ENCODE measurements at regions not wholly inside any gene's neighbourhood (a gene's known extent, or its start where the extent isn't known, plus 50 kb on each side); places are given as distances from the start of the nearest gene placed in this dataset.

DNA sequence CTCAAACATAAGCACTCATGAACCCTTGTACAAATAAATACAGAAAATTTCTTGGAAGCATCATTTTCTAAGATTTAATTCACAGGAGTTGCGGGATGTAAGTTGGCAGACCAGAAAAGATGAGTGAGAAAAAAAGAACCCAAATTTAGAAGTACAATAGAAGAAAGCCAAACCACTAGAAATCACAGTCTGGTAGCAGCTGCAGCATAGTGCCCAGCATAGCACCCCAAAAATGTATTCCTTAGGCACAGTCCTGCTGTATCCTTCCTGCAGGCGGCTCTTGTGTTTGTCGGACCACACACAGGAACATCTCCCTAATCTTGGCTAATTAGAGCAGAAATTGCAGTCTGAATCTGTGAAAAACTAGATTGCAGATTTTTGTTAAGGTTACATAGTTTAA lies 208.5 kb upstream of the TRPM3 start:
- Mint-ChIP-seq H3K9me3 (ENCODE audit: unreplicated experiment) (no peaks in the 10 kb centered on the region), H3K36me3 (ENCODE audit: unreplicated experiment) (no peaks in the 10 kb centered on the region), H3K4me1 (ENCODE audit: unreplicated experiment) (no peaks in the 10 kb centered on the region), H3K4me3 (ENCODE audit: unreplicated experiment) (no peak overlapping the region), H3K27me3 (ENCODE audit: unreplicated experiment) (peaks cover 8% of the 10 kb centered on the region), H3K27ac (ENCODE audit: unreplicated experiment) (no peak overlapping the region)
- TF ChIP-seq, protein P1, sequence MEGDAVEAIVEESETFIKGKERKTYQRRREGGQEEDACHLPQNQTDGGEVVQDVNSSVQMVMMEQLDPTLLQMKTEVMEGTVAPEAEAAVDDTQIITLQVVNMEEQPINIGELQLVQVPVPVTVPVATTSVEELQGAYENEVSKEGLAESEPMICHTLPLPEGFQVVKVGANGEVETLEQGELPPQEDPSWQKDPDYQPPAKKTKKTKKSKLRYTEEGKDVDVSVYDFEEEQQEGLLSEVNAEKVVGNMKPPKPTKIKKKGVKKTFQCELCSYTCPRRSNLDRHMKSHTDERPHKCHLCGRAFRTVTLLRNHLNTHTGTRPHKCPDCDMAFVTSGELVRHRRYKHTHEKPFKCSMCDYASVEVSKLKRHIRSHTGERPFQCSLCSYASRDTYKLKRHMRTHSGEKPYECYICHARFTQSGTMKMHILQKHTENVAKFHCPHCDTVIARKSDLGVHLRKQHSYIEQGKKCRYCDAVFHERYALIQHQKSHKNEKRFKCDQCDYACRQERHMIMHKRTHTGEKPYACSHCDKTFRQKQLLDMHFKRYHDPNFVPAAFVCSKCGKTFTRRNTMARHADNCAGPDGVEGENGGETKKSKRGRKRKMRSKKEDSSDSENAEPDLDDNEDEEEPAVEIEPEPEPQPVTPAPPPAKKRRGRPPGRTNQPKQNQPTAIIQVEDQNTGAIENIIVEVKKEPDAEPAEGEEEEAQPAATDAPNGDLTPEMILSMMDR (IDR thresholded peaks at IDR 0.05), result no peak
- no peak for DNase-seq (ENCODE audit: extremely low spot score, unreplicated experiment)

DNA sequence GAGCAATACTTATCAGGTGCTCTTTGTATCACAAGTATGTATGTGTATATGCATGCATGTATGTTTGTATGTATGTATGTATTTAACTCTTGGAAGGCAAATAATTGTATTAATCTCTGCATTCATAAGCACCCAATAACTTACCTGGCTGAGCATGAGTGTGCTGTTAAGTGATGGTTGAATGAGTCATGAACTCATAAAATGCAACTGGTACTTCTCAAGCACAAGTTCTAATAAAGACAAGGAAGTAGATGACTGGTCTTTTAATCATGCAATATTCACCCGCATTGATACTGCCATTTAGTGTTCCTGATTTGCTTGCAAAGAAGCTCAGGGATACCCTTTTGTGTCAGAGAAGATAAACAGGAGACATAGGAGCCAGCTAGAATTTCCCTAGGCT lies 204.9 kb upstream of the TRPM3 start:
- DNase-seq (ENCODE audit: extremely low spot score, unreplicated experiment), result no peak
- Mint-ChIP-seq H3K4me1 (ENCODE audit: unreplicated experiment) (no peaks in the 10 kb centered on the region), H3K27me3 (ENCODE audit: unreplicated experiment) (no peaks in the 10 kb centered on the region), H3K9me3 (ENCODE audit: unreplicated experiment) (no peaks in the 10 kb centered on the region), H3K4me3 (ENCODE audit: unreplicated experiment) (no peak overlapping the region), H3K27ac (ENCODE audit: unreplicated experiment) (no peak overlapping the region), H3K36me3 (ENCODE audit: unreplicated experiment) (no peaks in the 10 kb centered on the region)
- TF ChIP-seq, protein P1 (IDR thresholded peaks at IDR 0.05), result no peak

DNA sequence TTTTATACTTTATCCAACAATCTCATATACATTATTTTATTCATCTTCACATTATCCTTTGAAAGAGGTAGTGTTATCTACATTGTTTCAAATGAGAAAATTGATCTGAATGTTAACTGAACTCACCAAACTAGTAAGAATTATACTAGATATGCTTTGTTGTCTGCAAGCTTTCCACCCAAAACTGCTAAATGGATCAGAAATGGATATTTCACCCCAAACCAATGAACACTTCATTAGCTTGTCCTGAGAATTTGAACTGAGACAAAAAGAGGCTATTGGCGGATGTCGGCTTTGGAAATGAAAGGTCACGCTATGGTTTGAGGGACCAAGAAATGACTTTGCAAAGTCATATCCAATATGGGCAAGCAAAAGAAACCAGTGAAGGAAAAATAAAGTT lies 201.9 kb upstream of the TRPM3 start:
- Mint-ChIP-seq H3K27me3 (ENCODE audit: unreplicated experiment) (peaks cover 6% of the 10 kb centered on the region), H3K4me1 (ENCODE audit: unreplicated experiment) (no peaks in the 10 kb centered on the region), H3K9me3 (ENCODE audit: unreplicated experiment) (no peaks in the 10 kb centered on the region), H3K36me3 (ENCODE audit: unreplicated experiment) (no peaks in the 10 kb centered on the region), H3K4me3 (ENCODE audit: unreplicated experiment) (no peak overlapping the region), H3K27ac (ENCODE audit: unreplicated experiment) (no peak overlapping the region)
- TF ChIP-seq, protein P1 (IDR thresholded peaks at IDR 0.05), result no peak
- no peak for DNase-seq (ENCODE audit: extremely low spot score, unreplicated experiment)

DNA sequence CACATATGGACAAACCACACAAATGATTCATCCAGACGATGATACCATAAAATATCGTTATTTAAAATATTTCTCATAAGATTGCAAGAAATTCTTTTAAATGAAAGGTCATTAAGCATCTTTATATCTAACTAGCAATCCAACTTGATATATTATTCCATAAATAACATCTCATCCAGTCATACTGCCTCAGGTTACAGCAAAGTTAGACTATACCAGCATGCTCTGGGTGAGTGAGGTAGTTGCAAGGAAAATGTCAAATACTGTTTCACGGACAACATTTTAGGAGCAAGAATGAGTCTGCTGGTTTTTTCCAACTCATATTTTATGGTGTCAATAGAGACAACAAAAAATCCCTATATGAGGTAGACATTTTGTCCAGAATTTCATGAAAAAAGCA lies 200.9 kb upstream of the TRPM3 start:
- no peak overlapping the region for H3K27ac Mint-ChIP-seq (ENCODE audit: unreplicated experiment)
- no peak for DNase-seq (ENCODE audit: extremely low spot score, unreplicated experiment)
- H3K36me3 Mint-ChIP-seq (ENCODE audit: unreplicated experiment), result no peaks in the 10 kb centered on the region
- H3K4me3 Mint-ChIP-seq (ENCODE audit: unreplicated experiment), result no peak overlapping the region
- peaks cover 6% of the 10 kb centered on the region for H3K27me3 Mint-ChIP-seq (ENCODE audit: unreplicated experiment)
- no peaks in the 10 kb centered on the region for H3K4me1 Mint-ChIP-seq (ENCODE audit: unreplicated experiment)
- no peaks in the 10 kb centered on the region for H3K9me3 Mint-ChIP-seq (ENCODE audit: unreplicated experiment)
- TF ChIP-seq, protein P1 (IDR thresholded peaks at IDR 0.05), result no peak

DNA sequence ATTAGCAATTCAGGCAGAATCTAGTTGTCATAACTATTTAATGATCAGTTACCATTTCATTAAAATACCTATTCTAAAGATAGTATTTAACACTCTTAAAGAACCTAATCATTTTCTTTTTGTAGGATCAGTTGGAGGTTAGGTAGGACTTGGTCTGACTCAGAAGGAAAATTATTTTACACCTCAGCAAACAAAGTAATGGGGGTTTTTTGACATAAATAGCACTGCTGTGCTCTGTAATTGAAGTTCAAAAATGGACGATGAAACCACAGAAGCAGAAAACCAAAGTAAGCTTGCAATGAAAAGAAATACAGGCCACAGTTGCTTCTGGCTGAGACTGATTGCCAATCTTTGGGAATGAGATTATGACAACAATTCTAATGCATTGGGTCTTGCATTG lies 187.0 kb upstream of the TRPM3 start:
- no peak for DNase-seq (ENCODE audit: extremely low spot score, unreplicated experiment)
- Mint-ChIP-seq H3K4me3 (ENCODE audit: unreplicated experiment) (no peak overlapping the region), H3K27ac (ENCODE audit: unreplicated experiment) (no peak overlapping the region), H3K4me1 (ENCODE audit: unreplicated experiment) (no peaks in the 10 kb centered on the region), H3K9me3 (ENCODE audit: unreplicated experiment) (no peaks in the 10 kb centered on the region), H3K27me3 (ENCODE audit: unreplicated experiment) (peaks cover 3% of the 10 kb centered on the region), H3K36me3 (ENCODE audit: unreplicated experiment) (no peaks in the 10 kb centered on the region)
- TF ChIP-seq, protein P1 (IDR thresholded peaks at IDR 0.05), result no peak

Data from osteocyte (in vitro differentiated cells).